IMR-90 (cell line): ENCODE measurements at regions not wholly inside any gene's neighbourhood (a gene's known extent, or its start where the extent isn't known, plus 50 kb on each side); places are given as distances from the start of the nearest gene placed in this dataset.

Source experiments
- CTCF ChIP-seq: conservative IDR thresholded peaks from 2 replicates; pipeline ENCODE4 v1.5.1; 2012; ENCODE audit warnings: mild to moderate bottlenecking, low read depth, low read length, improper control_type of control experiment
- POLR2A ChIP-seq: IDR thresholded peaks from 2 replicates; pipeline ENCODE4 v1.6.1; 2012; ENCODE audit warnings: mild to moderate bottlenecking, low read depth, low read length
- RAD21 ChIP-seq: IDR thresholded peaks from 2 replicates; pipeline ENCODE4 v1.6.1; 2012; ENCODE audit warnings: low read length, improper control_type of control experiment

GRCh38 chr1:14182856-14183255 lies 415.6 kb upstream of the KAZN start:
- TF ChIP-seq CTCF (no peak), POLR2A (no peak), RAD21 (no peak)
